GM12878 (cell line): ENCODE measurements at regions not wholly inside any gene's neighbourhood (a gene's known extent, or its start where the extent isn't known, plus 50 kb on each side); places are given as distances from the start of the nearest gene placed in this dataset.

Experiments used
- ATAC-seq: fragments of 200-7000 bp; cut with Tn5 transposase; 3 replicates; pipeline ENCODE4 v1.9.1; 2020; ENCODE audit warnings: mild to moderate bottlenecking, moderate library complexity
- BruUV-seq: library from RNA; stranded (reverse); fragments of 400-500 nt; replicated peaks from 2 replicates; lab custom pipeline; 2021; lab: Mats Ljungman, UMichigan
- CTCF ChIA-PET: fragments of 300-600 bp; sonication (Branson Sonifier 250); formaldehyde crosslinking; extraction: SDS; loops from one replicate; lab custom pipeline; 2021; ENCODE audit warnings: inconsistent platforms; lab: Yijun Ruan, JAX
- POLR2A ChIA-PET: fragments of 350-600 bp; formaldehyde crosslinking; extraction: SDS; loops from one replicate; lab custom pipeline; 2021; ENCODE audit warnings: inconsistent platforms; lab: Charles Lee
- RAD21 ChIA-PET: fragments of 300-600 bp; sonication (Branson Sonifier 250); formaldehyde crosslinking; loops from one replicate; lab custom pipeline; 2023; ENCODE audit warnings: antibody characterized with exemption; ENCODE audit not compliant: unreplicated experiment; lab: Charles Lee
- SMC1A ChIA-PET: fragments of 300-600 bp; sonication (Branson Sonifier 250); formaldehyde crosslinking; loops from one replicate; lab custom pipeline; 2023; ENCODE audit not compliant: unreplicated experiment, uncharacterized antibody; lab: Charles Lee
- DNase-seq: peaks from one replicate; pipeline ENCODE4 v3.0.0-alpha.2; 2011; ENCODE audit warnings: low read depth, low spot score
- FAIRE-seq: peaks from 3 replicates; lab custom pipeline; 2011; peaks lifted over from hg19 to GRCh38; lab: Jason Lieb, UNC
- H2AFZ ChIP-seq: 2 replicates; pipeline ENCODE4 v1.6.0; 2011; ENCODE audit warnings: low read depth, low read length, control low read depth; ENCODE audit not compliant: control insufficient read depth
- H3K27ac ChIP-seq: 2 replicates; pipeline ENCODE4 v1.5.1; 2011; ENCODE audit warnings: control low read depth; ENCODE audit not compliant: control insufficient read depth, insufficient read depth
- H3K27me3 ChIP-seq, 2 experiments: replicated peaks in 1 of 2; 2 replicates each; pipeline versions ENCODE4 v1.6.0 to v1.6.1; 2011; ENCODE audit warnings: low read length in 1 of 2; ENCODE audit not compliant: control insufficient read depth in 2 of 2, insufficient read depth in 2 of 2
- H3K36me3 ChIP-seq, 2 experiments: 2 replicates each; pipeline ENCODE4 v1.5.1; 2011; ENCODE audit warnings: low read length in 1 of 2; ENCODE audit not compliant: control insufficient read depth in 2 of 2, insufficient read depth in 2 of 2
- H3K4me1 ChIP-seq: 2 replicates; pipeline ENCODE4 v1.6.1; 2011; ENCODE audit warnings: mild to moderate bottlenecking, low read length, moderate library complexity, mixed read lengths; ENCODE audit not compliant: control insufficient read depth, insufficient read depth
- H3K4me2 ChIP-seq: 2 replicates; pipeline ENCODE4 v1.6.0; 2011; ENCODE audit warnings: control low read depth; ENCODE audit not compliant: control insufficient read depth, insufficient read depth
- H3K4me3 ChIP-seq: fragments of 200-600 bp; sonication (generic); 2 replicates; pipeline ENCODE4 v1.5.1; 2016
- H3K79me2 ChIP-seq: 2 replicates; pipeline ENCODE4 v1.6.0; 2011; ENCODE audit warnings: low read length; ENCODE audit not compliant: control insufficient read depth, insufficient read depth
- H3K9ac ChIP-seq: 2 replicates; pipeline ENCODE4 v1.8.0; 2011; ENCODE audit warnings: low read length, control low read depth, mixed read lengths; ENCODE audit not compliant: control insufficient read depth, insufficient read depth
- H3K9me3 ChIP-seq: replicated peaks from 3 replicates; pipeline ENCODE4 v1.5.1; 2011; ENCODE audit warnings: mild to moderate bottlenecking, low read length; ENCODE audit not compliant: control insufficient read depth, insufficient read depth
- H4K20me1 ChIP-seq: 2 replicates; pipeline ENCODE4 v1.6.0; 2011; ENCODE audit not compliant: control insufficient read depth, insufficient read depth
- CBX3 ChIP-seq: fragments of 200-600 bp; sonication (generic); IDR thresholded peaks from 2 replicates; pipeline ENCODE4 v1.6.1; 2016; ENCODE audit warnings: low read depth, borderline replicate concordance
- CHD4 ChIP-seq: fragments of 200-600 bp; sonication (generic); IDR thresholded peaks from 2 replicates; pipeline ENCODE4 v1.6.1; 2016; ENCODE audit warnings: mild to moderate bottlenecking
- FOS ChIP-seq: IDR thresholded peaks from 3 replicates; pipeline ENCODE4 v1.6.1; 2011; ENCODE audit warnings: borderline replicate concordance; ENCODE audit not compliant: insufficient read length; ENCODE audit errors: extremely low read depth
- FOXM1 ChIP-seq: IDR thresholded peaks from 2 replicates; pipeline ENCODE4 v1.6.1; 2012; ENCODE audit warnings: low read depth, mild to moderate bottlenecking, inconsistent platforms, low read length, moderate library complexity
- HDGF ChIP-seq: fragments of 450-650 bp; IDR thresholded peaks from 2 replicates; pipeline ENCODE4 v1.6.1; 2016; ENCODE audit warnings: antibody characterized with exemption
- IKZF2 ChIP-seq, 2 experiments: fragments of 450-650 bp; IDR thresholded peaks; 2 replicates each; pipeline ENCODE4 v1.6.1; 2017; ENCODE audit warnings: mild to moderate bottlenecking in 2 of 2, moderate library complexity in 2 of 2
- IRF4 ChIP-seq: IDR thresholded peaks from 2 replicates; pipeline ENCODE4 v1.6.1; 2011; ENCODE audit warnings: low read depth, low read length
- JUNB ChIP-seq: IDR thresholded peaks from 2 replicates; pipeline ENCODE4 v1.6.1; 2016; ENCODE audit warnings: antibody characterized with exemption, mild to moderate bottlenecking
- KDM1A ChIP-seq: fragments of 200-600 bp; sonication (generic); IDR thresholded peaks from 2 replicates; pipeline ENCODE4 v1.6.1; 2016; ENCODE audit warnings: borderline replicate concordance
- MTA3 ChIP-seq: IDR thresholded peaks from 2 replicates; pipeline ENCODE4 v1.6.1; 2012; ENCODE audit warnings: low read length, inconsistent platforms, borderline replicate concordance
- MYB ChIP-seq: fragments of 150-350 bp; IDR thresholded peaks from 2 replicates; pipeline ENCODE4 v1.6.1; 2014; ENCODE audit warnings: mild to moderate bottlenecking, low read depth, low read length, borderline replicate concordance
- NFYB ChIP-seq: IDR thresholded peaks from 2 replicates; pipeline ENCODE4 v1.6.1; 2011; ENCODE audit warnings: low read depth, mild to moderate bottlenecking, low read length, improper control_type of control experiment, moderate library complexity; ENCODE audit not compliant: insufficient read depth
- RAD51 ChIP-seq: fragments of 450-650 bp; IDR thresholded peaks from 2 replicates; pipeline ENCODE4 v1.6.1; 2016; ENCODE audit warnings: moderate library complexity, mild to moderate bottlenecking, inconsistent platforms
- RFX5 ChIP-seq: IDR thresholded peaks from 2 replicates; pipeline ENCODE4 v1.6.1; 2011; ENCODE audit warnings: low read depth, low read length, improper control_type of control experiment
- SMC3 ChIP-seq: IDR thresholded peaks from 2 replicates; pipeline ENCODE4 v1.6.1; 2011; ENCODE audit warnings: low read length, improper control_type of control experiment, borderline replicate concordance
- STAT1 ChIP-seq: fragments of 450-650 bp; conservative IDR thresholded peaks from 2 replicates; pipeline ENCODE4 v1.6.1; 2014; ENCODE audit warnings: antibody characterized with exemption, mild to moderate bottlenecking
- TAF1 ChIP-seq: IDR thresholded peaks from 2 replicates; pipeline ENCODE4 v1.6.1; 2011; ENCODE audit warnings: mild to moderate bottlenecking, low read depth, low read length, borderline replicate concordance
- TBL1XR1 ChIP-seq: IDR thresholded peaks from 2 replicates; pipeline ENCODE4 v1.6.1; 2012; ENCODE audit warnings: low read depth, low read length, improper control_type of control experiment
- WGBS: methylation state at CpG from one replicate; pipeline ENCODE4 v1.1.6; 2016; ENCODE audit warnings: low lambda C conversion rate; ENCODE audit not compliant: insufficient replicate concordance, insufficient coverage; ENCODE audit errors: missing lambda C conversion rate; 5-methylcytosine and 5-hydroxymethylcytosine counted together
- in situ Hi-C: fragments of 300-500 bp; cut with MboI; formaldehyde crosslinking; loops from 9 replicates; pipeline ENCODE4 v1.14.3; 2018; ENCODE audit warnings: mixed read lengths
- intact Hi-C: fragments of 100-400 bp; cut with micrococcal nuclease; formaldehyde crosslinking; loops from one replicate; pipeline ENCODE4 v1.14.2; 2022; ENCODE audit not compliant: unreplicated experiment
- TF ChIP-seq, protein P1 (sequence below): fragments of 450-650 bp; formaldehyde crosslinking; IDR thresholded peaks from 2 replicates; pipeline ENCODE4 v1.5.0; 2022; ENCODE audit warnings: mild to moderate bottlenecking, missing genetic modification characterization
- TF ChIP-seq, protein P2 (sequence below): IDR thresholded peaks from 2 replicates; pipeline ENCODE4 v1.6.1; 2012; ENCODE audit warnings: low read depth, low read length, improper control_type of control experiment

GRCh38 chr9:129489838-129490582 is 130.9 kb downstream of the C9orf50 start (continued):
- no peak for TF ChIP-seq CHD4
- TF ChIP-seq, protein P1, sequence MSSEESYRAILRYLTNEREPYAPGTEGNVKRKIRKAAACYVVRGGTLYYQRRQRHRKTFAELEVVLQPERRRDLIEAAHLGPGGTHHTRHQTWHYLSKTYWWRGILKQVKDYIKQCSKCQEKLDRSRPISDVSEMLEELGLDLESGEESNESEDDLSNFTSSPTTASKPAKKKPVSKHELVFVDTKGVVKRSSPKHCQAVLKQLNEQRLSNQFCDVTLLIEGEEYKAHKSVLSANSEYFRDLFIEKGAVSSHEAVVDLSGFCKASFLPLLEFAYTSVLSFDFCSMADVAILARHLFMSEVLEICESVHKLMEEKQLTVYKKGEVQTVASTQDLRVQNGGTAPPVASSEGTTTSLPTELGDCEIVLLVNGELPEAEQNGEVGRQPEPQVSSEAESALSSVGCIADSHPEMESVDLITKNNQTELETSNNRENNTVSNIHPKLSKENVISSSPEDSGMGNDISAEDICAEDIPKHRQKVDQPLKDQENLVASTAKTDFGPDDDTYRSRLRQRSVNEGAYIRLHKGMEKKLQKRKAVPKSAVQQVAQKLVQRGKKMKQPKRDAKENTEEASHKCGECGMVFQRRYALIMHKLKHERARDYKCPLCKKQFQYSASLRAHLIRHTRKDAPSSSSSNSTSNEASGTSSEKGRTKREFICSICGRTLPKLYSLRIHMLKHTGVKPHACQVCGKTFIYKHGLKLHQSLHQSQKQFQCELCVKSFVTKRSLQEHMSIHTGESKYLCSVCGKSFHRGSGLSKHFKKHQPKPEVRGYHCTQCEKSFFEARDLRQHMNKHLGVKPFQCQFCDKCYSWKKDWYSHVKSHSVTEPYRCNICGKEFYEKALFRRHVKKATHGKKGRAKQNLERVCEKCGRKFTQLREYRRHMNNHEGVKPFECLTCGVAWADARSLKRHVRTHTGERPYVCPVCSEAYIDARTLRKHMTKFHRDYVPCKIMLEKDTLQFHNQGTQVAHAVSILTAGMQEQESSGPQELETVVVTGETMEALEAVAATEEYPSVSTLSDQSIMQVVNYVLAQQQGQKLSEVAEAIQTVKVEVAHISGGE (CRISPR knock-in tag): no peak
- peak; percentile 58; the same call in 1 of the 2 replicates for TF ChIP-seq HDGF
- no peak for TF ChIP-seq JUNB
- TF ChIP-seq RFX5: no peak
- TF ChIP-seq SMC3: no peak
- TF ChIP-seq MTA3: no peak
- TF ChIP-seq, all 136 proteins: peak for 3

GRCh38 chr9:129487658-129488483 is 133.0 kb downstream of the C9orf50 start:
- H3K4me1 ChIP-seq: peaks cover 7% of the 10 kb centered on the region
- DNase-seq (no peak), FAIRE-seq (no peak), ATAC-seq (peak; percentile 16)
- in situ Hi-C loops (no loop called here), intact Hi-C loops (loop anchor here (10.0 kb wide), 1 partner anchor 117 kb away; no protein-coding TSS in a partner anchor)
- H4K20me1 ChIP-seq: no peaks in the 10 kb centered on the region
- peak overlapping the region; percentile 53 for H2AFZ ChIP-seq
- POLR2A ChIA-PET: no interaction called here
- no TSS peak for BruUV-seq
- H3K4me2 ChIP-seq: peak overlapping the region; percentile 32
- no peaks in the 10 kb centered on the region for H3K9me3 ChIP-seq
- CTCF ChIA-PET: no interaction called here
- no peaks in the 10 kb centered on the region for H3K36me3 ChIP-seq
- no peak overlapping the region; the same call in 1 of the 2 replicates for H3K4me3 ChIP-seq
- SMC1A ChIA-PET: no interaction called here
- H3K9ac ChIP-seq: no peak overlapping the region
- WGBS: 41% methylated on average over 20 of the region's 46 CpGs
- no peaks in the 10 kb centered on the region for H3K79me2 ChIP-seq
- RAD21 ChIA-PET: no interaction called here
- H3K27ac ChIP-seq: no peak overlapping the region
- H3K27me3 ChIP-seq: peaks cover 4 to 9% of the 10 kb centered on the region in 2 experiments
- TF ChIP-seq MTA3: no peak
- no peak for TF ChIP-seq IKZF2 (IDR thresholded peaks at IDR 0.05)
- TF ChIP-seq TBL1XR1: 0 out of 2 replicates have a peak, but pooled peaks have one; percentile 15
- TF ChIP-seq, protein P2, sequence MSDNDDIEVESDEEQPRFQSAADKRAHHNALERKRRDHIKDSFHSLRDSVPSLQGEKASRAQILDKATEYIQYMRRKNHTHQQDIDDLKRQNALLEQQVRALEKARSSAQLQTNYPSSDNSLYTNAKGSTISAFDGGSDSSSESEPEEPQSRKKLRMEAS: no peak
- TF ChIP-seq FOXM1: no peak
- no peak for TF ChIP-seq STAT1
- no peak for TF ChIP-seq RAD51
- no peak for TF ChIP-seq FOS
- TF ChIP-seq IRF4: no peak
- peak; percentile 31; the same call in 1 of the 2 replicates for TF ChIP-seq HDGF
- TF ChIP-seq CBX3: no peak
- no peak for TF ChIP-seq NFYB
- no peak for TF ChIP-seq KDM1A
- TF ChIP-seq TAF1: no peak
- no peak for TF ChIP-seq MYB
